Left ventricle myocardium superior (tissue), 1 donor: ENCODE measurements at regions not wholly inside any gene's neighbourhood (a gene's known extent, or its start where the extent isn't known, plus 50 kb on each side); places are given as distances from the start of the nearest gene placed in this dataset.
"Not testable (repeated sequence)": the region's sequence is repeated elsewhere in the genome, so short reads cannot be mapped to it uniquely, and the experiment has no call there.

Experiments
- ATAC-seq: fragments of 200-7000 bp; cut with Tn5 transposase; one replicate; pipeline ENCODE4 v1.9.1; 2020; ENCODE audit warnings: mild to moderate bottlenecking, moderate library complexity
- DNase-seq: peaks from one replicate; pipeline ENCODE4 v3.0.0-alpha.2; 2020
- intact Hi-C: fragments of 100-400 bp; cut with micrococcal nuclease; formaldehyde crosslinking; loops from one replicate; pipeline ENCODE4 v1.11.0; 2022
- donor health status: DM: no; HTN: yes; CAD: no; lungs with severe emphysema.

GRCh38 chr4:3374667-3375066 is 67.1 kb upstream of the HGFAC start:
- intact Hi-C loops: no loop called here
- no peak for ATAC-seq

DNA sequence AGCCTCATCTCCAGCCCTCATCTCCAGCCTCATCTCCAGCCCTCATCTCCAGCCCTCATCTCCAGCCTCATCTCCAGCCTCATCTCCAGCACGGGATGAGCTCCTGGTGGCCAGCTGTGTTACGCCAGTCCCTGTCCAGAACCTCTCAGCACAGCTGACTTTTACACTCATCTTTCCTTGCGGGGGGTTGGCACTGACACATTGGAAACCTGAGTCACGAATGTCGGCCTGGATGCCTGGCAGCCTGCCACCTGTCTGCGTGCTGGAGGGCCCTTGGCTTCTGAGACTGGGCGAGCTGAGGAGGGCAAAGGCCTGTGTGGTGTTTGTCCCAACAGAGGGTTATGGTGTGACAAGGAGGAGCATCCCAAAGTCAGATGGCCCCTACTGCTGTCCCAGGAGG is 66.1 kb upstream of the HGFAC start:
- DNase-seq: peak; percentile 56
- intact Hi-C loops: no loop called here
- ATAC-seq: peak; percentile 15

More at GRCh38 chr4:3374667-3375066, 67.1 kb upstream of the HGFAC start:
- no peak for DNase-seq

DNA sequence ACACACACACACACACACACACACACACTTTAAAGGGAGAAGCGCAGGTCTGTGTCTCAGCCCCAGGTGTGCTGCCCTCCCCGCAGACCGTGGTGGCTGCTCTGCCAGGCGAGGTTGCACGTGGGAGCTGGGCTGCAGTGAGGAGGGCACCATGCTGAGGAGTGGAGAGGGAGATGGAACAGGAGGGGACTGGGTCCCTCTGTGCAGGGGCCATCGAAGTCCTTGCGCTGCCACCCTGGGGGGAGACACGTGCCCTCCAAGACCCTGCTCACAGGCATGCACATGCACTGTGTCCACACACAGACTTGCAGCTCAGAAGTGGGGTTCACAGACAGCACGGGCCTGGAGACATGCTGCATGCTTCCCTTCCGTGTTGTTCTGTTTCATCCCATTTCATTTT is 65.5 kb upstream of the HGFAC start:
- ATAC-seq (no peak), DNase-seq (no peak)
- intact Hi-C loops: no loop called here

DNA sequence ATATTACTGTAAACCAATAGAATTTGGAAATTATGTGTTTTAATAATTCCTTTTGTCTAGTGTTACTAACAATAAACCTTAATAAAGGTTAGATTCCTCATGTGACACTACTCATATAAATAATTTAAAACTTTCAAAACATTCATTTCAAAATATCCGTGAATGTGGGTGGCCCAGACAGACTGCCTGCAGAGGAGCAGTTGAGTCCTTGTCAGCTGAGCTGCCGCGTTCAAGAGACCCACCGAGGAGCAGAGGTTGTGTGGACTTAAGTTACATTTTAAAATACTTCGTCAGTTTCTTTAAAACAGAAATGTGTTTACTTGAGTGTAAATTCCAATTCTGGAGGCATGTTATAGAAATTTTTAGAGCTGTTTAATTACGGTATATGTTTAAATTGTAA is 64.2 kb upstream of the HGFAC start:
- ATAC-seq (no peak), DNase-seq (no peak)
- intact Hi-C loops: no loop called here

- ATAC-seq, intact Hi-C loops, DNase-seq: not testable (repeated sequence)
Observed at GRCh38 chr4:3380336-3380735, 61.4 kb upstream of the HGFAC start.

- intact Hi-C loops, ATAC-seq, DNase-seq: not testable (repeated sequence)
Observed at GRCh38 chr4:3381208-3381607, 60.6 kb upstream of the HGFAC start.

- intact Hi-C loops: no loop called here
- DNase-seq: no peak
- no peak for ATAC-seq
Observed at GRCh38 chr4:3382251-3382650, 59.5 kb upstream of the HGFAC start.

DNA sequence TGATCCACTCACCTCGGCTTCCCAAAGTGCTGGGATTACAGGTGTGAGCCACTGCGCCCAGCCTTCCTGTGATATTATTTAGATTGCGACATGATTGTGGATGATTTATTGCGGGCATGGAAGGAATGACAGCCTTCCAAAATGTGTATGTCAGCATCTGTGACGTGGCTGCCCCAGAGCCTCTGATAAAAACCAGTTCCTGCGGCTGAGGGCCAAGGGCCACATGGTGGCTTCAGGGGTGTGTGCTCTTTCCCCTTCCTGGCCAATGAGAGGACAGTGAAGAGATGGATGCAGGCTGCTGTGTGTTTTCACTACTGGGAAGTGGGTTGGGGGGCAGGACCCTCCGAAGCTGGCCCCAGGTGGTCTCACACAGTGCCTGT is 57.4 kb upstream of the HGFAC start:
- no peak for ATAC-seq
- intact Hi-C loops: no loop called here
- no peak for DNase-seq

DNA sequence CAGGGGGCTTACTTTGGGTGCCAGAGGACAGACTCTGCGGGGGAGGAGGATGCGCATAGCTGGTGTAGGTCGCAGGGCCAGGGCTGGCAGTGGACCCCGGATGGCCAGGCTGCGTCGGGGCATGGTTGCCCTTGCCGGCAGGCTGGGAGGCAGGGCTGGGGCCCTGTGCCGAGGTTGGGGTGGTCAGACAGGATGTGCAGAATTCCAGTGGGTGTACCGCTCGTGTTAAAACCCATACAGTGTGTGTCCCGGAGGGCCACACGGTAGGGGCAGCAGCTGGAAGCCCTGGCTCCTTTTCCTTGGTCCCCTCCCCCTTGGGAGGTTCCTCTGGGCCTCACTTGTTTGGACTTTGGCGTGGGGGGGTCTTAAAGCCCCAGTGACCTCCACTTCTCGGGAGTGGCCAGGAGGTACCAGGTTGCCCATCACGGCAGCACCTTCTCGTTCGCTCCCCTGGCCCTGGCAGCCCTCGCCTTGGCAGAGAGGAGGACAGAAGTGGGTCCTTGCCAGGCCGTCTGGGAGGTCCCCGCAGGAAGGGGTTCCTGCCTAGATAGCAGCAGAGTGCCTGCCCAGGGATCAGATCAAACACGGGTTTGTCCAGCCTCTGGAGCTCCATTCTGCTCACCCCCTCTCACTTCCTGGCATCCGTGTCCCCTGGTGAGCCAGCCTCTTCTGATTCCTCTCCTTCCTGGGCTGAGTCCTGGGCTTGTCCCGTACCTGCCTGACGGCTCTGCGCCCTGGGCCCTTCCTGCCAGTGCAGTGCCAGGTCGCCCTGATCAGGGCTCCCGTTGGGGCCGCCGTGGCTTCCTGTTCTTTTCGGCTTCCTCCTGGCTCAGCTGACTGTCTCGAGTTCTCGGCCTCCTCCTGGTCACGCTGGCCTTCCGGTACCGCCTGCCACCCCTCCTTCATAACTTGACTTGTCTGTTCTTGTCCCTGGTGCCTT is 56.7 kb upstream of the HGFAC start:
- intact Hi-C loops: no loop called here
- ATAC-seq (peak; percentile 45), DNase-seq (peak; percentile 70)

DNA sequence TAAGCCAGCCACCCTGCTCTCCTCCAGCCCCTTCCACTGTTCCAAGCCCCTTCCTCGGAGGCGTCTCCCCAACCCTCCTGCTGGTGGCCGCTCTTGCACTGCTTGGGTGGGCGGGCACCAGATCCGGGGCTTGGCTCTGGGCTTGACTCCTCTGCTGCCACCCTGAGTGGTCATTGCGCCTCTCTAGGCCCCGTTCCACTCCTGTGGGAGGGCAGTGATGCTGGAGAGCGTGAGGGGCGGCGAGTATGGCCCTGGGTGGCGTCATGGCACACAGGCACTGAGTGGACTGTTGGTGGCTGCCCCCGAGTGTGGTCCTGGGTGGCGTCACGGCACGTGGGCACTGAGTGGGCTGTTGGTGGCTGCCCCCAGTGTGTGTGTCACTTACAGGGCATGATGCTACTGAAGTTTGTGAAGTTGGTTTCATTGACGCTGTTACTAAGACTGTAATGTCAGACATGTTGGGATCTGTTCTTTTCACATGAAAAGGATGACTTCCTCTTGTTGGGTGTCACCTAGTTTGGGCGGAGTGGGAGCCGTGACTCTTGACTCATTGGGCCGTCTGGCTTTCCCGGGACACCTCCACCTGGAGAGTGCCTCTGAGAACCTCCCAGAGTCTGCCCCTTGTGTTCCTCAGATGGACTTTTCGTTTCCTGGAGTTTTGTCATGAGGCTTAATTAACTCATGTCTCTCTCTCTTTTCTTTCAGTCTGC is 55.9 kb upstream of the HGFAC start:
- intact Hi-C loops: no loop called here
- DNase-seq (no peak), ATAC-seq (no peak)

- ATAC-seq (no peak), DNase-seq (no peak)
- intact Hi-C loops: no loop called here
Observed at GRCh38 chr4:3386526-3386925, 55.2 kb upstream of the HGFAC start.

- DNase-seq: no peak
- ATAC-seq: no peak
- intact Hi-C loops: no loop called here
Observed at GRCh38 chr4:3387154-3387942, 54.4 kb upstream of the HGFAC start.

DNA sequence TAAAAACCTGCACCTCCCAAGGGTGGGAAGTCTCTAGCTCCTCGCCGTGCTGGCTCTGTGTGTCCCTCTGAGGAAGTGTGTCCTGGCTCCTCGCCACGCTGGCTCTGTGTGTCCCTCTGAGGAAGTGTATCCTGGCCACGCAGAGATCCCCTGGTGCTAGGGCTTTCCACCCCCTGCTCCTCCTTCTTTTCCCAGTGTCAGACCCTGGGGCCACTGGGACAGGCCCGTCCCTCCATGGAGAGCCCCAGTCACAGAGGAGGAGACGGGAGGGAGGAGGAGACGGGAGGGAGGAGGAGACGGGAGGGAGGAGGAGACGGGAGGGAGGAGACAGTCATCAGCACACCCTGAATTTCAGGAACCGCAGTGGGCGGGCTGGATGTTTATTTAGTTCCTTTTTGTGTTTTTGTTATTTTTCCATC is 53.8 kb upstream of the HGFAC start:
- intact Hi-C loops: no loop called here
- DNase-seq: peak; percentile 93
- ATAC-seq: peak; percentile 83

- DNase-seq (no peak), ATAC-seq (peak; percentile 20)
- intact Hi-C loops: no loop called here
Observed at GRCh38 chr4:3388471-3389232, 53.1 kb upstream of the HGFAC start.

GRCh38 chr4:3389233-3390215 is 52.2 kb upstream of the HGFAC start:
- ATAC-seq: no peak
- no peak for DNase-seq
- intact Hi-C loops: no loop called here

DNA sequence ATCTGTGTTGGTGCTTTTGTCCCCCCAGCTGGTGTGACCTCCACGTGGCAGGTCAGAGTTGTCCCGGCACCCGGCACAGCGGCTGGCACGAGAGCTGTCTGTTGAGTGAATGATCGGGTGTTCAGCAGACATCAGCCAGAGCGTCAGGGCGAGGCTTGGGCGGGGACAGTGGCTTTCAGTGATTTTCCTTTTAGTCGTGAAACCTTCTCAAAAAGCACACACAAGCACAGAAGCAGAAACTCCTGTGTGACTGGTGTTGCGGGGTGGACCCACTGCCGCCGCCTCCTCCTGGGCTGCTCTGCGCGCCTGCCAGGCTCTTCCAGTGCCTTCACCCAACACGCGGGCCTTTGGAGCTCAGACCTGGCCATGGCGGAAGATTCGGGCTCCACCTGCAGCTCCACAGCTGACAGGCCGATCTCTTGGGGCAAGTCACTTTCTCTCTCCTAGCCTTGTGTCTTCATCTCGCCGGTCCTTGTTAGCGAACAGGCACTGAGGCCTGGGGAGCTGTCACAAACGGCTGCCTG is 51.4 kb upstream of the HGFAC start:
- ATAC-seq: no peak
- no peak for DNase-seq
- intact Hi-C loops: no loop called here

DNA sequence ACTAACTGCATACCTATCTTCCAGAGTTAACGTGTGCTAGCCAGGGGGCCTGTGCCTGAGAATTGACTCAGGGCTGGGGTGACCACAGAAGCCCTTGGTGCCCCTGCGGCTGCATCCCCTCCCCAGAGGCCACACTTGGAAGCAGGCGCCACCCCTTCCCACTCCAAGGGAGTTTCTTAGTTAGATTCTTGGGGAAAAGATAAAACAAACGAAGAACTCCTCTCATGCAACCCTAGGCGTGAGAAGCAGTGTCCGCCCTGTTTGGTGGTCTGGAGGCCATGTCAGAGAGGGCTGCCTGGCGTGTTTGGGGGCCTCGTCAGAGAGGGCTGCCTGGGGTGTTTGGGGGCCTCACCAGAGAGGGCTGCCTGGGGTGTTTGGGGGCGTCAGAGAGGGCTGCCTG is 50.3 kb upstream of the HGFAC start:
- no peak for DNase-seq
- intact Hi-C loops: no loop called here
- ATAC-seq: no peak
